GM19239 (cell line): ENCODE measurements at regions not wholly inside any gene's neighbourhood (a gene's known extent, or its start where the extent isn't known, plus 50 kb on each side); places are given as distances from the start of the nearest gene placed in this dataset.

Experiments
- DNase-seq: peaks from one replicate; pipeline ENCODE4 v3.0.0; 2011; ENCODE audit warnings: low spot score; ENCODE audit not compliant: insufficient read length
- FAIRE-seq: peaks from 2 replicates; lab custom pipeline; 2011; peaks lifted over from hg19 to GRCh38; lab: Jason Lieb, UNC

GRCh38 chr6:44530910-44531234 lies 143.4 kb downstream of the CDC5L start:
- FAIRE-seq = no peak
- DNase-seq = no peak

- DNase-seq (no peak), FAIRE-seq (no peak)
Measured at GRCh38 chr6:44531442-44532015, 144.0 kb downstream of the CDC5L start.

- DNase-seq = no peak
- no peak for FAIRE-seq
Measured at GRCh38 chr6:44533421-44533820, 145.9 kb downstream of the CDC5L start.

GRCh38 chr6:44534291-44534690 lies 146.8 kb downstream of the CDC5L start:
- no peak for DNase-seq
- no peak for FAIRE-seq

- FAIRE-seq = no peak
- no peak for DNase-seq
Measured at GRCh38 chr6:44535446-44535845, 147.9 kb downstream of the CDC5L start.

- FAIRE-seq (no peak), DNase-seq (no peak)
Measured at GRCh38 chr6:44535967-44536366, 148.5 kb downstream of the CDC5L start.

GRCh38 chr6:44537306-44538049 lies 150.0 kb downstream of the CDC5L start:
- no peak for DNase-seq
- FAIRE-seq = no peak

- FAIRE-seq (no peak), DNase-seq (no peak)
Measured at GRCh38 chr6:44538131-44538806, 150.8 kb downstream of the CDC5L start.

GRCh38 chr6:44538807-44539201 lies 151.3 kb downstream of the CDC5L start:
- FAIRE-seq (no peak), DNase-seq (no peak)

- FAIRE-seq (no peak), DNase-seq (no peak)
Measured at GRCh38 chr6:44539701-44540355, 152.3 kb downstream of the CDC5L start.

GRCh38 chr6:44540881-44541280 lies 153.4 kb downstream of the CDC5L start:
- DNase-seq (no peak), FAIRE-seq (no peak)

GRCh38 chr6:44542401-44543116 lies 155.1 kb downstream of the CDC5L start:
- DNase-seq (no peak), FAIRE-seq (no peak)

GRCh38 chr6:44543664-44544063 lies 156.2 kb downstream of the CDC5L start:
- DNase-seq (no peak), FAIRE-seq (no peak)

GRCh38 chr6:44545224-44545623 lies 157.7 kb downstream of the CDC5L start:
- FAIRE-seq = no peak
- no peak for DNase-seq

- FAIRE-seq = no peak
- no peak for DNase-seq
Measured at GRCh38 chr6:44548319-44548718, 160.8 kb downstream of the CDC5L start.

GRCh38 chr6:44549516-44549915 lies 162.0 kb downstream of the CDC5L start:
- DNase-seq = no peak
- no peak for FAIRE-seq

- FAIRE-seq (no peak), DNase-seq (no peak)
Measured at GRCh38 chr6:44554194-44554593, 166.7 kb downstream of the CDC5L start.

GRCh38 chr6:44554861-44555260 lies 167.4 kb downstream of the CDC5L start:
- FAIRE-seq = no peak
- DNase-seq = no peak

- DNase-seq (no peak), FAIRE-seq (no peak)
Measured at GRCh38 chr6:44556046-44556445, 168.5 kb downstream of the CDC5L start.

- no peak for DNase-seq
Measured at GRCh38 chr6:44558024-44558831, 170.7 kb downstream of the CDC5L start.

More at GRCh38 chr6:44558024-44558831, 170.7 kb downstream of the CDC5L start:
- FAIRE-seq = no peak
